DMS153 treated with DMSO at 0.1 percent for 48 hours (cell line): ENCODE measurements at regions not wholly inside any gene's neighbourhood (a gene's known extent, or its start where the extent isn't known, plus 50 kb on each side); places are given as distances from the start of the nearest gene placed in this dataset.

Source experiments
- DNase-seq: peaks from one replicate; lab custom pipeline; 2025; ENCODE audit not compliant: unreplicated experiment; lab: John Stamatoyannopoulos, UW

GRCh38 chr1:163013826-163014600 lies 55.1 kb upstream of the RGS4 start:
- peak; percentile 55 for DNase-seq

DNA sequence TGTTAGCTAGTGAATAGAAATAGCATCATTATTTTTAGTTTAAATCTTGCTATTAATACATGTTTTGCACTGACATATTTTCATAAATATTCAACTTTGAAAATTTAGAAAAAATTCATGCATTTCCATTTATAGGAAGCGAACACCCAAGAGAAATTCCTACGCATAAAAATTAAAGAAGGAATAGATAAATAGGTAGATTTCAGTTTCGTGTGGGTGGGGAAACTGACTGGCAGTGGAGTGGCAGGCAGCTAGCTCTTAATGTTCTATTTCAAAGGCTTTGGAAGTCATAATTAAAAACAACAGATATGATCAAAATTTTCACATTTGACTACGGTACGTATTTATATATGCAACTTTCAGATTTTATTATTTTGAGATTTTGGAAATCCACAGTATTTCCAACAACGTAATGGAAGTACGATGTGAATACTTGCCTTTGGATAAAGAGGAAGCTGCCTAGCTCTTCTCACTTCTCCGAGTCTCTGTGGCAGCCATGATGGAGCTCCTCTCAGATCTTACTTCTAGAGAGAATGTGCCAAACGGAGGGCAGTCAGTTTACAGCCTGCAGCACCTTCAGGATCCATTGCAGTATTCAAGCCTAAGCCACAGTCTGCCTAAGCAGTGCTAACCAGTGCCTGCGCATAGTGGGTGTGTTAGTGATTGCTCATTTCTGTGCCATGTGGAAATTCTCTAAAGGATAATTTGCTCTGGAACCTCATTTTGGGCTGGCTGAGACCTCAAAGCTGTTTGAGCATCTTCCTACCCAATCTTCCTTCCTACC lies 62.9 kb upstream of the RGS4 start:
- no peak for DNase-seq

- no peak for DNase-seq
Measured at GRCh38 chr1:162997499-162998285, 71.5 kb upstream of the RGS4 start.

GRCh38 chr1:162996261-162996660 lies 72.9 kb upstream of the RGS4 start:
- DNase-seq: no peak

DNA sequence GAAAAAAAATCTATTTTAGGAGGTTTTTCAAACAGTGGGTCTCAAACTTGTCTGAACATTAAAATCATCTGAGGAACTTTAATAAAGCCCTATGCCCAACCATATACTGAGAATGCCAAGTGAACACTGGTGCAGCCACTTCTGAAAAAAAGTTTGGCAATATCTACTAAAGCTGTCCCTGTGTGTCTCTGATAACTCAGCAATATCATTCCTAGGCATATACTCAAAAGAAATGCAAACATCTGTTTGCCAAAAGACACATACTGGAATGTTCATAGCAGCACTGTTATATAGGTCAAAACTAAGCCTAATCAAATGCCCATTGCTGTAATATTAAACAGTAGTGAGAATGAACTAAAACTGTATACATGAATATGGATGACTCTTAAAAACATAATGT lies 74.2 kb upstream of the RGS4 start:
- no peak for DNase-seq

GRCh38 chr1:162993846-162994245 lies 75.3 kb upstream of the RGS4 start:
- DNase-seq: no peak

GRCh38 chr1:162992945-162993344 lies 76.2 kb upstream of the RGS4 start:
- no peak for DNase-seq

DNA sequence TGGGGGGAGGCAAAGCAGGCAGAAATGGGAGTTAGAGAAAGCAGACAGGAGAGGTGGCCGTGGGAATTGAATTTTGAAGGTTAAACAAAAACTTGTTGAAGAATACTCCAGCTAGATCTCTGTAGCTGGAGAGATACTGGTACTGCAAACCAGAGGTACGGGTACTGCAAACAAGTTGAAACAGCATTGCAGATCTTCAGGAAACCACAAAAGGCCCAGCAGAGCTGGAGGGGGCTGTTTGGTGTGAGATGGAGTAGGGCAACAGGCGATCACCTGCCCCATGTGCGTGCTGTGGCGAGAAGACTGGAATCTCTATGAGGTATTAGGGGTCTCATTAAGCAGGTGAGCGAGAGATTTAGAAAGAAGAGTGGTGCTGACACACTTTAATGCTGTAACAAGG lies 77.7 kb upstream of the RGS4 start:
- no peak for DNase-seq

DNA sequence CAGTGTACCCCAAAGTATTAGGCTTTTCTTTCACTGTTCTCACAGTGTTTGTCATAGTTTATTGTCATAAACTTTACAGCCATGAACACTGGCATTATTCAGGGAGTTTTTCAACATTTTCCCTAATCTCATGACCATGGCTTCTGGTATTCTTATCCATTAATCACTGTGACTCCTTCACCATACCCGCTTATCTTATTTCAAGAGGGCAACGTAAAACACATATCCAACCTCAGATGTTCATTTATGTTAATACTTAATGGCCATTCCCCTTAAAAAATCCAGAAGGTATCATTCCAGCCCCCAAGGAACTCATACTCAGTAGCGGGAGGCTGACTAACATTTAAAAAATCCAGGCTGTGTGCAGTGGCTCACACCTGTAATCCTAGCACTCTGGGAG lies 78.5 kb upstream of the RGS4 start:
- DNase-seq: no peak

DNA sequence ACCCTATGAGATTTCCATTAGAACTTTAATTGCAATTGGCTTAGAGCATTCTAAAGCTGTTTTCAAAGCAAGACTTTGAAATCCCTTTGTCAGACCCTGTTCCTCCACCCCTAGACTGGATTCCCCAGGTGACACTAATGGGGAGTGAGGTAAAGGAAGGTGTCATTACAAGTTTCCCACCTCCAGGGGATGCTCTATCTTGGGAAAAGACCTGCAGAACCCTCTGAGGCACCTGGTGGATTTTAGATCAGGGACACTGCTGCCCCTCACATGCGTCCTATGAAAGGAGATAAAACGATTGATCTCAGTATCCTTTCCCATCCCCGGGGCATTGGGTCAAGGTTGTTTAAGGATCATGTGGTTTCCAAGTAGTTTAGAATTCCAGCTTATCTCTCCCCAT lies 80.3 kb upstream of the RGS4 start:
- DNase-seq: no peak

DNA sequence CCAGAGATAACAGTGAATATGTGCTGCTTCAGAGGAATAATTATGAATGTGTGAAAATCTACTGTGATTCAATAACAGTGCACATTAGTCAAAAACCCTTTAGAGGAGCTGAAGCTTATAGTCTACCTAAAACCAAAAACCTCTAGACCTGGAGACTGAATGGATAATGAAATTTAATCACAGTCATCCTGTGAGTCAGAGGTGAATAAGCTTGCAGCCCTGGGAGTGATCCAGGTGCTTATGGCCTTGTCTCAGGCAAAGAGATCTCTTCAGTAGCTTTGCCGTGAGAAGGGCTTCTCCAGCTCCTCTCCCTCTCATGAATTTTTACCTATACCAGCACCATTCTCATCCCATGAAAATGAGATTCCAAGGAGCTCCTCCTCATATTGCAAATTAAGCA lies 81.3 kb upstream of the RGS4 start:
- DNase-seq: peak; percentile 29

DNA sequence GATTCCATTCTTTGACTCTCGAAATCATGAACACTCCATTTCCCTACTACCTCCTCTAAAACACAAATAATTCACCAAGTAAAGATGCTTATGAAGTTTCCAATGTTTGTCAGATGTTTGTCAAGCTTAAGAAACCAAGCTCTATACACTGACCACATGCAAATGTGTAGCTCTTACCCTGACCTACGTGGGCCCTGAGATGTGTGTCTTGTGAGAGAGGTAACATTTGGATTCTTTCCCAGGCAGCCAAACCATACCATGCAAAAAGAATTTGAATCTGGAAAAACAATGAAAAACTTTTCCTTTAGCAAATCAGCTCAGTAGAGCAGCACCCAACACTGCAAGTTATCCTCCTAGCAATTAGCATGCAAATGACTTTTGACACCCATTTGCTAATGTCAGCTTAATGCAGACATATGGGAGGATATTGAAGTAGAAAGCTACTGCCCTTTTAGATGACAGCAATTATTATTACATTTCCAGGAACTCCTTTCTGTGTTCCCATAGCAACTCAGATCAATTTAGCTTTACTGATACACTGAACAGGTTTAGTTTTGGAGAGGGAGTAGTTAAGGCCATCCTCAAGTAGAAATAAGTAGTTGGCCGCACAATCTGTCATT lies 83.2 kb upstream of the RGS4 start:
- DNase-seq: no peak

DNA sequence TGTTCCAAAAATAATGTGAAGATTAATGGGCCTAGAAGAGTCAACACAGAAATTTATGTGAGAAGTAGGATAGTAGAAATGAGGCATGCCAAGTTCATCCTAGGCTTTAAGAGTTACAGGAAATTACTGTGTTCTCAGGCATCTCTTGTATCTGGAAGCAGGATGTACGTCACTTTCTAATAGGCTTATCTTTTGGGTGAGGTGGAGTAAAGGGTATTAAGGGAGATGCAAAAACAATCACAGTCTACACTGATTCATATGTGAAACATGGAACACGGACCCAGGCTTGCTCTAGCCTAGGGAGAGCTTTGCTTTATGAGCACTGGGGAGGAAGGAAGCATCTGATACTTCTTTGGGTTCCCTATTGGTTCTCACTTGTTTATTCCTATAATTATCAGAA lies 84.5 kb upstream of the RGS4 start:
- DNase-seq: no peak

DNA sequence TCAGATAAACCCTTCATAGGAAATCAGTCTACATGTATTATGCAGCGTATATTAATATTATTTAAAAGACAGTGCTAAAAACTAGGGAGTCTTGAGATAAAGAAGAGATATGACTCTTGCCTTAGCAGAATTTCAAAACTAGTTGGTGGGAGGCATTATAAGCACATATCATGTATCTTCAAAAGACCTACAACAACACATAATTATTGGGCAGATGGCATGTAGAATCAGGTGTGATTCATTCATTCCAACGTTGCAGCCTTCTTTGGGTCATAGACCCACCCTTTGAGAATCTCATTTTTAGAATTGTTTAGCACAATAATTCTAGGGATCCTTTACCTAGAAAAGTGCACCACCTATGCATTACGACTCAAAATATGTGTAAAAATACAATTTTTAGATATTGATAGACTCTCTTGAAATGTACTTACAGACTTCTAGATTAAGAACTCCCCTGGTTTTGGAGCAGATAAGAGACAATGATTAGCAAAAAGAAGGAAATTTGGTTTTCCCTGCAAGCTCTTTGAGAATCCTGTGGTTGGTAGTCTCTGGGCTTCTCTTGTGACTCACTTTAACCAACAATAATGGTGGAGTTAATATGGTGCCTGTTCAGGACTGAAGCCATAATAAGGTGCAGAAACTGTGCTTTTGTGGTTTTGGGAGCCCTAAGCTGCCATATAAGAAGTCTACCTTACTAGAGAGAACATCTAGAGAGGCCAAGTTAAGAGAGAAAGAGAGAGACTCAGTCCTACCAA lies 85.3 kb upstream of the RGS4 start:
- DNase-seq: no peak

- DNase-seq: no peak
Measured at GRCh38 chr1:162982364-162982763, 86.8 kb upstream of the RGS4 start.

DNA sequence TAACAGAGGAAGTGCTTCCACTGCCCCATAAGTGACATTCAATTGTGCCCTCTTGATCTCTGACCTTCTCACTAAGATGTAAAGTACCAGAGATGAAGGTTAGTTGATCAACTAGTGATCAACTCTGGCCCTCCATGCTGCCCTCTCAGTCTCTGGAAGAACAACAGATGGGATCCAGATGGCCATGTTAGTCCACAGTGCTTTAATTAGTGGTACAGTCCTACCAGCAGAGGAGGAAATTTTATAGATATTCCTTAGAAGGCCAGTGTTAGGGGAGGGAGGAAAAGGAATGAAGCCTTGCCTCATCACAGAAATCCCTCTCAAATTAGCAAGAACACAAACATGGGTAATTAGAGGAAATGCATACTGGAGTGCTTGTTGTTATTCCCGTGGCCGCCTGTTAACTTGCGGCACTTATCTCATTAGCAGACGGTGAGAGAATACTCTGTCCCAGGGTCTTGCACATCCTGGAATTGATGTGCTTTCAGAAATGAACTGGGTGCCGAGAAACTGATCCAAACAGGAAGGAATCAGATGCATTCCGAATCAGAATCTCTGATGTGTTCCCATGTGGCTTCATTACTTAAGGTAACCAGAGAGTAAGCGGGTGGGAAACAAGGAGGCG lies 91.1 kb upstream of the RGS4 start:
- DNase-seq: no peak

DNA sequence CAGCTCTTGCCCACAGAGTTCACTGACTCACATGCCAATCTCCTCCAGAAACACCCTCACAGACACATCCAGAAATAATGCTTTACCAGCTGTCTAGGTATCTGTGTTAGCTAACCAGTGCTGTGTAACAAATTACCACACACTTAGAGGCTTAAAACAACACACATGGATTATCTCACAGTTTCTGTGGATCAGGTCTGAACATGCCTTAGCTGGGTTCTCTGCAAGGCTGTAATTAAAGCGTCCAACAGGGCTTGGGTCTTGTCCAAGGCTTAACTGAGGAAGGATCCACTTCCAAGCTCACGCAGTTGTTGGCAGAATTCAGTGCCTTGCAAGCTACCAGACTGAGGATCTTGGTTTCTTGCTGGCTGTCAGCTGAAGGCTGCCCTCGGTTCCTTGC lies 92.5 kb upstream of the RGS4 start:
- DNase-seq: no peak

DNA sequence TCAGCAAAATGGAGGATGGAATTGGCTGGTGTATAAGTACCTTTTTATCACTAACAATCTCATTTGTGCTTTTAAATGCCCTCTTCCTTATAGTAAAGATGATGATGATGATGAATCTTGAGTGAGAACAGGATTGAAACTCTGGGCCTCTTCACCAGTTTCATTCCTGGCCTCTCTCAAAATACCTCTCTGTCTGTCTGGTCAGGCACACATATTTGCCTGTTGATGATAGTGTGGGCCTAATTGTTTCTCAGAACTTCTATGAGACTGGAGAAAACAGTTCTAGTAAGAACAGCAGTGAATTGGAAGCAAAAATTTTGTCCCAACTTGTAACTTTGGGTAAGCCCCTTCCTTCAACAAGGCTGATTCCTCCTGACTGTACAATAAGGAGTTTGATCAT lies 94.4 kb upstream of the RGS4 start:
- DNase-seq: no peak

- no peak for DNase-seq
Measured at GRCh38 chr1:162973381-162973795, 95.8 kb upstream of the RGS4 start.

DNA sequence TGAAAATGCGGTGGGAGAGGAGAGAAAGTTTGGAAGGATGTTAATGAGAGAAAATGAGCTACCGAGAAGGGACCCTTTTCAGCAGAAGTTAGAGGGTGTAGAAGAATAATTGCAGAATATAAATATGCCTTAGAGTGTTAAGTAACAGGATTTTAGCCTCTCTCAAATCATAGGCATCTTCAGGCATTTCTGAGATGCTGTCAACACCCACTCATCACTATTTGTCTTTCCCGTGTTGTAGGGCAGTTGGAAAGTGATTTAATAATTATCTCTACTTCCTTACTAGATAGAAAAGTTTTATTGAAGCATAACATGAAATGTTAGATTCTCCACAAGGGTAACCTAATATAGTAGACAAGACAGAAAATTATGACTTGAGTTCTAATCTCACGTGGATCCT lies 96.4 kb upstream of the RGS4 start:
- DNase-seq: no peak
